GM19025 (cell line): ENCODE measurements at regions not wholly inside any gene's neighbourhood (a gene's known extent, or its start where the extent isn't known, plus 50 kb on each side); places are given as distances from the start of the nearest gene placed in this dataset.
"Not testable (repeated sequence)": the region's sequence is repeated elsewhere in the genome, so short reads cannot be mapped to it uniquely, and the experiment has no call there.

ENCODE experiments used
- ATAC-seq: cut with Tn5 transposase; IDR thresholded peaks from one replicate; pipeline ENCODE4 v1.9.1; 2021; ENCODE audit warnings: mild to moderate bottlenecking, low read depth, moderate library complexity; ENCODE audit not compliant: unreplicated experiment

- no peak for ATAC-seq
These were observed 87.9 kb upstream of the MSTN start for GRCh38 chr2:190150413-190150812.

- no peak for ATAC-seq
These were observed 87.4 kb upstream of the MSTN start for GRCh38 chr2:190149908-190150307.

GRCh38 chr2:190149200-190149599 is 86.7 kb upstream of the MSTN start:
- ATAC-seq: no peak

- ATAC-seq: not testable (repeated sequence)
These were observed 83.6 kb upstream of the MSTN start for GRCh38 chr2:190146109-190146508.

GRCh38 chr2:190140474-190140873 is 77.9 kb upstream of the MSTN start:
- not testable (repeated sequence) for ATAC-seq

GRCh38 chr2:190139371-190139770 is 76.8 kb upstream of the MSTN start:
- no peak for ATAC-seq

GRCh38 chr2:190138032-190138431 is 75.5 kb upstream of the MSTN start:
- no peak for ATAC-seq

GRCh38 chr2:190137561-190137960 is 75.0 kb upstream of the MSTN start:
- no peak for ATAC-seq

GRCh38 chr2:190136825-190137224 is 74.3 kb upstream of the MSTN start:
- ATAC-seq: no peak

GRCh38 chr2:190136259-190136658 is 73.7 kb upstream of the MSTN start:
- ATAC-seq: no peak

GRCh38 chr2:190129421-190130199 is 67.1 kb upstream of the MSTN start:
- no peak for ATAC-seq

GRCh38 chr2:190127651-190128050 is 65.1 kb upstream of the MSTN start:
- no peak for ATAC-seq

GRCh38 chr2:190126798-190127197 is 64.3 kb upstream of the MSTN start:
- no peak for ATAC-seq

- no peak for ATAC-seq
These were observed 61.4 kb upstream of the MSTN start for GRCh38 chr2:190123956-190124355.

GRCh38 chr2:190121971-190122370 is 59.4 kb upstream of the MSTN start:
- ATAC-seq: peak; percentile 55

- ATAC-seq: no peak
These were observed 58.8 kb upstream of the MSTN start for GRCh38 chr2:190121305-190121704.

GRCh38 chr2:190119923-190120590 is 57.5 kb upstream of the MSTN start:
- ATAC-seq: no peak

- no peak for ATAC-seq
These were observed 56.7 kb upstream of the MSTN start for GRCh38 chr2:190119257-190119656.

- no peak for ATAC-seq
These were observed 54.8 kb upstream of the MSTN start for GRCh38 chr2:190117305-190117704.

GRCh38 chr2:190113000-190113399 is 50.5 kb upstream of the MSTN start:
- no peak for ATAC-seq
